GM12891 (cell line): ENCODE measurements at regions not wholly inside any gene's neighbourhood (a gene's known extent, or its start where the extent isn't known, plus 50 kb on each side); places are given as distances from the start of the nearest gene placed in this dataset.

Experiments
- POLR2A ChIP-seq: IDR thresholded peaks from 2 replicates; pipeline ENCODE4 v1.6.1; 2011; ENCODE audit warnings: low read depth, low read length, control low read depth
- POLR2AphosphoS5 ChIP-seq: IDR thresholded peaks from 2 replicates; pipeline ENCODE4 v1.6.1; 2011; ENCODE audit warnings: low read depth, low read length, control low read depth
- POU2F2 ChIP-seq: IDR thresholded peaks from 2 replicates; pipeline ENCODE4 v1.6.1; 2011; ENCODE audit warnings: low read depth, mild to moderate bottlenecking, control low read depth, low read length, moderate library complexity

- TF ChIP-seq POLR2A = no peak
- no peak for TF ChIP-seq POU2F2
- no peak for TF ChIP-seq POLR2AphosphoS5
Observed at GRCh38 chr5:165903835-165904234, 2387.6 kb upstream of the WWC1 start.
